ENCODE measurements at regions not wholly inside any gene's neighbourhood (a gene's known extent, or its start where the extent isn't known, plus 50 kb on each side); places are given as distances from the start of the nearest gene placed in this dataset.

DNA sequence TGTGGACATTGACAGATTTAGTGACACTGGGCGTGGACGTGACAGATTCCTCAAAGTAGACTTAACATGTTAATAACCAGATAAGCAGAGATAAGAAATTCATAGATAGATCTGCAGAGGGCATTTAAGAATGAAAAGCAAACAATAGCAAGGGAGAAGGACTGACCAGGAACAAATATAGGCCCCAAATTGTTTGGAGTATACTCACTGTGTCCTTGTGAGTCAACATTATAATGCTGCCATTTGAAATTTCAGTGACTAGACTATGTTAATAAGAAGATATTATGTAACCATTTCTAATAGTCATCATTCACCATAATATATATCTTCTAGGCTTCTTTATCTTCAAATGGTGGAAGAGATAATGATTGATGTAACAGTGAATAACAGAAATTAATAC, 78.1 kb upstream of the SLC38A11 start:
- Mint-ChIP-seq H3K4me3 (no peak overlapping the region), H3K36me3 (ENCODE audit: low read depth) (no peaks in the 10 kb centered on the region), H3K27ac (no peak overlapping the region), H3K4me1 (no peaks in the 10 kb centered on the region), H3K9me3 (peaks cover 8% of the 10 kb centered on the region), H3K27me3 (ENCODE audit: low read depth, poor library complexity) (no peaks in the 10 kb centered on the region)
- TF ChIP-seq CTCF (IDR thresholded peaks at IDR 0.05): no peak
- no peak for DNase-seq

DNA sequence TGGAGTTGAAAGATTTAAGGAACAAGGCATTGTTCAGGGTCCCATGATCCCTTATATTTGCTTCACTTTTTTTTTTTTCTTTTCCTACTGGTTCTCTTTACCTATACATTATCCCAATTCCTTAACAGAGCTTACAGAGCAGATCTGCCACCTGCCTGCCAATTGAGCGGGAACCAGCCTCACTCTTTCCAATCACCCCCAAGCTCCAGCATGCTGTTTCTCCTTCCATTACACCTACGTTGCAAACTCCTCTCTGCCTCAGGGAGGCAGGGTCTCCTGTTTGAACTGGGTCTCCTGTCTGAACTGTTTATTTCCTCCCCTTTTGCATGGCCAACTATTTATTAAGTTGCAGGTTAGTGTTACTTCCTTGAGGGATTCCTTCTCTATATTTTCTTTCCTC, 77.2 kb upstream of the SLC38A11 start:
- H3K9me3 Mint-ChIP-seq: no peaks in the 10 kb centered on the region
- no peaks in the 10 kb centered on the region for H3K27me3 Mint-ChIP-seq (ENCODE audit: low read depth, poor library complexity)
- DNase-seq: no peak
- H3K4me3 Mint-ChIP-seq: no peak overlapping the region
- H3K36me3 Mint-ChIP-seq (ENCODE audit: low read depth): no peaks in the 10 kb centered on the region
- no peaks in the 10 kb centered on the region for H3K4me1 Mint-ChIP-seq
- H3K27ac Mint-ChIP-seq: no peak overlapping the region
- no peak for TF ChIP-seq CTCF (IDR thresholded peaks at IDR 0.05)

GRCh38 chr2:165024199-165024598, 68.9 kb upstream of the SLC38A11 start:
- DNase-seq: no peak
- no peaks in the 10 kb centered on the region for H3K9me3 Mint-ChIP-seq
- no peaks in the 10 kb centered on the region for H3K36me3 Mint-ChIP-seq (ENCODE audit: low read depth)
- no peak overlapping the region for H3K4me3 Mint-ChIP-seq
- no peak for TF ChIP-seq CTCF (IDR thresholded peaks at IDR 0.05)
- no peak overlapping the region for H3K27ac Mint-ChIP-seq
- H3K4me1 Mint-ChIP-seq: no peaks in the 10 kb centered on the region
- H3K27me3 Mint-ChIP-seq (ENCODE audit: low read depth, poor library complexity): no peaks in the 10 kb centered on the region

GRCh38 chr2:165022781-165023180, 67.5 kb upstream of the SLC38A11 start:
- Mint-ChIP-seq H3K27ac (no peak overlapping the region), H3K4me1 (no peaks in the 10 kb centered on the region), H3K9me3 (no peaks in the 10 kb centered on the region), H3K27me3 (ENCODE audit: low read depth, poor library complexity) (peaks cover 4% of the 10 kb centered on the region), H3K36me3 (ENCODE audit: low read depth) (no peaks in the 10 kb centered on the region), H3K4me3 (no peak overlapping the region)
- TF ChIP-seq CTCF (IDR thresholded peaks at IDR 0.05): no peak
- DNase-seq: no peak

GRCh38 chr2:165017966-165018596, 62.8 kb upstream of the SLC38A11 start:
- Mint-ChIP-seq H3K36me3 (ENCODE audit: low read depth) (no peaks in the 10 kb centered on the region), H3K4me3 (no peak overlapping the region), H3K9me3 (no peaks in the 10 kb centered on the region)

More at GRCh38 chr2:165017966-165018596, 62.8 kb upstream of the SLC38A11 start:
- no peak for DNase-seq
- H3K4me1 Mint-ChIP-seq: no peaks in the 10 kb centered on the region
- no peak overlapping the region for H3K27ac Mint-ChIP-seq
- H3K27me3 Mint-ChIP-seq (ENCODE audit: low read depth, poor library complexity): peaks cover 4% of the 10 kb centered on the region
- no peak for TF ChIP-seq CTCF (IDR thresholded peaks at IDR 0.05)

Data from nephron progenitor cell (in vitro differentiated cells).